ENCODE measurements at regions not wholly inside any gene's neighbourhood (a gene's known extent, or its start where the extent isn't known, plus 50 kb on each side); places are given as distances from the start of the nearest gene placed in this dataset.

- TF ChIP-seq EZH2 (IDR thresholded peaks at IDR 0.05; ENCODE audit: borderline replicate concordance, low read depth, low read length, severe bottlenecking) = no peak
- no peak for TF ChIP-seq CTCF (IDR thresholded peaks at IDR 0.05; ENCODE audit: borderline replicate concordance, extremely low read depth, low read length, poor library complexity, severe bottlenecking)
Observed at GRCh38 chr4:24683116-24683515, 98.8 kb upstream of the DHX15 start.
